GM12878 (cell line): ENCODE measurements at regions not wholly inside any gene's neighbourhood (a gene's known extent, or its start where the extent isn't known, plus 50 kb on each side); places are given as distances from the start of the nearest gene placed in this dataset.

Source experiments
- ATAC-seq: fragments of 200-7000 bp; cut with Tn5 transposase; 3 replicates; pipeline ENCODE4 v1.9.1; 2020; ENCODE audit warnings: mild to moderate bottlenecking, moderate library complexity
- BruUV-seq: library from RNA; stranded (reverse); fragments of 400-500 nt; replicated peaks from 2 replicates; lab custom pipeline; 2021; lab: Mats Ljungman, UMichigan
- CTCF ChIA-PET: fragments of 300-600 bp; sonication (Branson Sonifier 250); formaldehyde crosslinking; extraction: SDS; loops from one replicate; lab custom pipeline; 2021; ENCODE audit warnings: inconsistent platforms; lab: Yijun Ruan, JAX
- POLR2A ChIA-PET: fragments of 350-600 bp; formaldehyde crosslinking; extraction: SDS; loops from one replicate; lab custom pipeline; 2021; ENCODE audit warnings: inconsistent platforms; lab: Charles Lee
- RAD21 ChIA-PET: fragments of 300-600 bp; sonication (Branson Sonifier 250); formaldehyde crosslinking; loops from one replicate; lab custom pipeline; 2023; ENCODE audit warnings: antibody characterized with exemption; ENCODE audit not compliant: unreplicated experiment; lab: Charles Lee
- SMC1A ChIA-PET: fragments of 300-600 bp; sonication (Branson Sonifier 250); formaldehyde crosslinking; loops from one replicate; lab custom pipeline; 2023; ENCODE audit not compliant: unreplicated experiment, uncharacterized antibody; lab: Charles Lee
- DNase-seq: peaks from one replicate; pipeline ENCODE4 v3.0.0-alpha.2; 2011; ENCODE audit warnings: low read depth, low spot score
- FAIRE-seq: peaks from 3 replicates; lab custom pipeline; 2011; peaks lifted over from hg19 to GRCh38; lab: Jason Lieb, UNC
- H2AFZ ChIP-seq: 2 replicates; pipeline ENCODE4 v1.6.0; 2011; ENCODE audit warnings: low read depth, low read length, control low read depth; ENCODE audit not compliant: control insufficient read depth
- H3K27ac ChIP-seq: 2 replicates; pipeline ENCODE4 v1.5.1; 2011; ENCODE audit warnings: control low read depth; ENCODE audit not compliant: control insufficient read depth, insufficient read depth
- H3K27me3 ChIP-seq, 2 experiments: replicated peaks in 1 of 2; 2 replicates each; pipeline versions ENCODE4 v1.6.0 to v1.6.1; 2011; ENCODE audit warnings: low read length in 1 of 2; ENCODE audit not compliant: control insufficient read depth in 2 of 2, insufficient read depth in 2 of 2
- H3K36me3 ChIP-seq, 2 experiments: 2 replicates each; pipeline ENCODE4 v1.5.1; 2011; ENCODE audit warnings: low read length in 1 of 2; ENCODE audit not compliant: control insufficient read depth in 2 of 2, insufficient read depth in 2 of 2
- H3K4me1 ChIP-seq: 2 replicates; pipeline ENCODE4 v1.6.1; 2011; ENCODE audit warnings: mild to moderate bottlenecking, low read length, moderate library complexity, mixed read lengths; ENCODE audit not compliant: control insufficient read depth, insufficient read depth
- H3K4me2 ChIP-seq: 2 replicates; pipeline ENCODE4 v1.6.0; 2011; ENCODE audit warnings: control low read depth; ENCODE audit not compliant: control insufficient read depth, insufficient read depth
- H3K4me3 ChIP-seq: fragments of 200-600 bp; sonication (generic); 2 replicates; pipeline ENCODE4 v1.5.1; 2016
- H3K79me2 ChIP-seq: 2 replicates; pipeline ENCODE4 v1.6.0; 2011; ENCODE audit warnings: low read length; ENCODE audit not compliant: control insufficient read depth, insufficient read depth
- H3K9ac ChIP-seq: 2 replicates; pipeline ENCODE4 v1.8.0; 2011; ENCODE audit warnings: low read length, control low read depth, mixed read lengths; ENCODE audit not compliant: control insufficient read depth, insufficient read depth
- H3K9me3 ChIP-seq: replicated peaks from 3 replicates; pipeline ENCODE4 v1.5.1; 2011; ENCODE audit warnings: mild to moderate bottlenecking, low read length; ENCODE audit not compliant: control insufficient read depth, insufficient read depth
- H4K20me1 ChIP-seq: 2 replicates; pipeline ENCODE4 v1.6.0; 2011; ENCODE audit not compliant: control insufficient read depth, insufficient read depth
- EZH2 ChIP-seq: IDR thresholded peaks from 2 replicates; pipeline ENCODE4 v1.6.1; 2012; ENCODE audit warnings: low read depth, mild to moderate bottlenecking, control low read depth, inconsistent platforms, low read length, borderline replicate concordance; ENCODE audit not compliant: control insufficient read depth
- JUND ChIP-seq: IDR thresholded peaks from 2 replicates; pipeline ENCODE4 v1.6.1; 2012; ENCODE audit warnings: low read depth, mild to moderate bottlenecking, low read length, improper control_type of control experiment, moderate library complexity
- SREBF2 ChIP-seq: IDR thresholded peaks from 2 replicates; pipeline ENCODE4 v1.6.1; 2012; ENCODE audit warnings: mild to moderate bottlenecking, low read length
- STAT3 ChIP-seq: IDR thresholded peaks from 2 replicates; pipeline ENCODE4 v1.6.1; 2011; ENCODE audit warnings: low read depth, low read length, improper control_type of control experiment
- ZNF217 ChIP-seq: fragments of 450-650 bp; IDR thresholded peaks from 2 replicates; pipeline ENCODE4 v1.6.1; 2017; ENCODE audit warnings: antibody characterized with exemption, mild to moderate bottlenecking
- ZNF274 ChIP-seq: IDR thresholded peaks from one replicate; pipeline ENCODE4 v1.8.0; 2011; ENCODE audit not compliant: insufficient read length, insufficient read depth
- WGBS: methylation state at CpG from one replicate; pipeline ENCODE4 v1.1.6; 2016; ENCODE audit warnings: low lambda C conversion rate; ENCODE audit not compliant: insufficient replicate concordance, insufficient coverage; ENCODE audit errors: missing lambda C conversion rate; 5-methylcytosine and 5-hydroxymethylcytosine counted together
- in situ Hi-C: fragments of 300-500 bp; cut with MboI; formaldehyde crosslinking; loops from 9 replicates; pipeline ENCODE4 v1.14.3; 2018; ENCODE audit warnings: mixed read lengths
- intact Hi-C: fragments of 100-400 bp; cut with micrococcal nuclease; formaldehyde crosslinking; loops from one replicate; pipeline ENCODE4 v1.14.2; 2022; ENCODE audit not compliant: unreplicated experiment
- TF ChIP-seq, protein P1 (sequence below): fragments of 450-650 bp; IDR thresholded peaks from 2 replicates; pipeline ENCODE4 v1.6.1; 2017; ENCODE audit warnings: mild to moderate bottlenecking
- TF ChIP-seq, protein P2 (sequence below): IDR thresholded peaks from 2 replicates; pipeline ENCODE4 v1.6.1; 2011; ENCODE audit warnings: mild to moderate bottlenecking, low read depth, low read length, moderate library complexity; ENCODE audit not compliant: insufficient replicate concordance
- TF ChIP-seq, protein P3 (sequence below): IDR thresholded peaks from 2 replicates; pipeline ENCODE4 v1.6.1; 2012; ENCODE audit warnings: low read length, inconsistent platforms
- TF ChIP-seq, protein P4 (sequence below): fragments of 450-650 bp; IDR thresholded peaks from 2 replicates; pipeline ENCODE4 v1.6.1; 2017; ENCODE audit warnings: mild to moderate bottlenecking, low read depth, inconsistent platforms; ENCODE audit not compliant: poor library complexity, severe bottlenecking
- TF ChIP-seq, protein P5 (sequence below): fragments of 450-650 bp; IDR thresholded peaks from 2 replicates; pipeline ENCODE4 v1.6.1; 2017; ENCODE audit warnings: mild to moderate bottlenecking, moderate library complexity

DNA sequence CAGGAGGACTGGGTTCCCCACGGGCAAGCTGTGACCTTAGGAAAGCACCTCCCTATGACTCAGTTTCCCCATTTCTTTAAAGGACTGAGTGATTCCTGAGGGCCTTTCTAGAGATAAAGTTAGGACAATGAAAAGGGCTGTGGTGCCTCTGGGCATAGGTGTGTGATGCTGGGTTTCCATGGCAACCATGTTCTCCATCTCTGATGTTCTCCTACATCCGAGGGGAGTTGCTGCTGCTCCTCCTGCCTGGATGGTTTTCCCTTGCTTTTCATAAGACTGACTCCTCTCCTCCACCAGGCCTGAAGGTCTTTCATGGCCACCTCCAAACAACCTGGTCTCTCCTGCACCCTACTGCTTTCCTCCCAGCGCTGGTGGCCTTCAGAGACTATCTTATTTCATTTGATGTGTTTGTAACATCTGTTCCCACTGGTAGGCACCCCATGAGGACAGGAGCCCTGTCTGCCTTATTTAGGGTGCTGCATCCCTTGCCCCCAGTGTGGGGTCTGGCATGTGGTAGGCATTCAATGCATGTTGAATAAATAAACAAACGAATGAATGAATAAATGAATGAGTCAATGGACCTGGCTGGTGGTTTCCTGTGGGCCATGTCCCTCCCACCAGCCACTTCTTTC, 112.2 kb upstream of the HAND1 start:
- no peaks in the 10 kb centered on the region for H4K20me1 ChIP-seq
- no peak overlapping the region for H3K4me2 ChIP-seq
- ChIA-PET RAD21 (no interaction called here), CTCF (interaction anchor here (0.7 kb wide), 1 partner anchor 518 kb away, joined by 3 read pairs; no protein-coding TSS in a partner anchor), POLR2A (no interaction called here), SMC1A (interaction anchor here (1.2 kb wide), 1 partner anchor 103 kb away, joined by 3 read pairs; no protein-coding TSS in a partner anchor)
- no peaks in the 10 kb centered on the region for H3K79me2 ChIP-seq
- BruUV-seq: no TSS peak
- H3K4me3 ChIP-seq: no peak overlapping the region
- in situ Hi-C loops: no loop called here
- H3K27me3 ChIP-seq: no peaks in the 10 kb centered on the region; a peak in 1 of 4 replicates
- no peaks in the 10 kb centered on the region for H3K36me3 ChIP-seq
- FAIRE-seq (no peak), ATAC-seq (no peak), DNase-seq (no peak)
- TF ChIP-seq EZH2: no peak
- TF ChIP-seq, protein P1, sequence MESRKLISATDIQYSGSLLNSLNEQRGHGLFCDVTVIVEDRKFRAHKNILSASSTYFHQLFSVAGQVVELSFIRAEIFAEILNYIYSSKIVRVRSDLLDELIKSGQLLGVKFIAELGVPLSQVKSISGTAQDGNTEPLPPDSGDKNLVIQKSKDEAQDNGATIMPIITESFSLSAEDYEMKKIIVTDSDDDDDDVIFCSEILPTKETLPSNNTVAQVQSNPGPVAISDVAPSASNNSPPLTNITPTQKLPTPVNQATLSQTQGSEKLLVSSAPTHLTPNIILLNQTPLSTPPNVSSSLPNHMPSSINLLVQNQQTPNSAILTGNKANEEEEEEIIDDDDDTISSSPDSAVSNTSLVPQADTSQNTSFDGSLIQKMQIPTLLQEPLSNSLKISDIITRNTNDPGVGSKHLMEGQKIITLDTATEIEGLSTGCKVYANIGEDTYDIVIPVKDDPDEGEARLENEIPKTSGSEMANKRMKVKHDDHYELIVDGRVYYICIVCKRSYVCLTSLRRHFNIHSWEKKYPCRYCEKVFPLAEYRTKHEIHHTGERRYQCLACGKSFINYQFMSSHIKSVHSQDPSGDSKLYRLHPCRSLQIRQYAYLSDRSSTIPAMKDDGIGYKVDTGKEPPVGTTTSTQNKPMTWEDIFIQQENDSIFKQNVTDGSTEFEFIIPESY: no peak
- TF ChIP-seq, protein P2, sequence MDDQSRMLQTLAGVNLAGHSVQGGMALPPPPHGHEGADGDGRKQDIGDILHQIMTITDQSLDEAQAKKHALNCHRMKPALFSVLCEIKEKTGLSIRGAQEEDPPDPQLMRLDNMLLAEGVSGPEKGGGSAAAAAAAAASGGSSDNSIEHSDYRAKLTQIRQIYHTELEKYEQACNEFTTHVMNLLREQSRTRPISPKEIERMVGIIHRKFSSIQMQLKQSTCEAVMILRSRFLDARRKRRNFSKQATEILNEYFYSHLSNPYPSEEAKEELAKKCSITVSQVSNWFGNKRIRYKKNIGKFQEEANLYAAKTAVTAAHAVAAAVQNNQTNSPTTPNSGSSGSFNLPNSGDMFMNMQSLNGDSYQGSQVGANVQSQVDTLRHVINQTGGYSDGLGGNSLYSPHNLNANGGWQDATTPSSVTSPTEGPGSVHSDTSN: no peak
- TF ChIP-seq JUND: no peak
- no peak for TF ChIP-seq ZNF274
- no peak for TF ChIP-seq ZNF217
- TF ChIP-seq STAT3: no peak
- TF ChIP-seq, protein P3, sequence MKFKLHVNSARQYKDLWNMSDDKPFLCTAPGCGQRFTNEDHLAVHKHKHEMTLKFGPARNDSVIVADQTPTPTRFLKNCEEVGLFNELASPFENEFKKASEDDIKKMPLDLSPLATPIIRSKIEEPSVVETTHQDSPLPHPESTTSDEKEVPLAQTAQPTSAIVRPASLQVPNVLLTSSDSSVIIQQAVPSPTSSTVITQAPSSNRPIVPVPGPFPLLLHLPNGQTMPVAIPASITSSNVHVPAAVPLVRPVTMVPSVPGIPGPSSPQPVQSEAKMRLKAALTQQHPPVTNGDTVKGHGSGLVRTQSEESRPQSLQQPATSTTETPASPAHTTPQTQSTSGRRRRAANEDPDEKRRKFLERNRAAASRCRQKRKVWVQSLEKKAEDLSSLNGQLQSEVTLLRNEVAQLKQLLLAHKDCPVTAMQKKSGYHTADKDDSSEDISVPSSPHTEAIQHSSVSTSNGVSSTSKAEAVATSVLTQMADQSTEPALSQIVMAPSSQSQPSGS: no peak
- TF ChIP-seq, protein P4, sequence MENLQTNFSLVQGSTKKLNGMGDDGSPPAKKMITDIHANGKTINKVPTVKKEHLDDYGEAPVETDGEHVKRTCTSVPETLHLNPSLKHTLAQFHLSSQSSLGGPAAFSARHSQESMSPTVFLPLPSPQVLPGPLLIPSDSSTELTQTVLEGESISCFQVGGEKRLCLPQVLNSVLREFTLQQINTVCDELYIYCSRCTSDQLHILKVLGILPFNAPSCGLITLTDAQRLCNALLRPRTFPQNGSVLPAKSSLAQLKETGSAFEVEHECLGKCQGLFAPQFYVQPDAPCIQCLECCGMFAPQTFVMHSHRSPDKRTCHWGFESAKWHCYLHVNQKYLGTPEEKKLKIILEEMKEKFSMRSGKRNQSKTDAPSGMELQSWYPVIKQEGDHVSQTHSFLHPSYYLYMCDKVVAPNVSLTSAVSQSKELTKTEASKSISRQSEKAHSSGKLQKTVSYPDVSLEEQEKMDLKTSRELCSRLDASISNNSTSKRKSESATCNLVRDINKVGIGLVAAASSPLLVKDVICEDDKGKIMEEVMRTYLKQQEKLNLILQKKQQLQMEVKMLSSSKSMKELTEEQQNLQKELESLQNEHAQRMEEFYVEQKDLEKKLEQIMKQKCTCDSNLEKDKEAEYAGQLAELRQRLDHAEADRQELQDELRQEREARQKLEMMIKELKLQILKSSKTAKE: no peak
- no peak for TF ChIP-seq SREBF2
- TF ChIP-seq, protein P5, sequence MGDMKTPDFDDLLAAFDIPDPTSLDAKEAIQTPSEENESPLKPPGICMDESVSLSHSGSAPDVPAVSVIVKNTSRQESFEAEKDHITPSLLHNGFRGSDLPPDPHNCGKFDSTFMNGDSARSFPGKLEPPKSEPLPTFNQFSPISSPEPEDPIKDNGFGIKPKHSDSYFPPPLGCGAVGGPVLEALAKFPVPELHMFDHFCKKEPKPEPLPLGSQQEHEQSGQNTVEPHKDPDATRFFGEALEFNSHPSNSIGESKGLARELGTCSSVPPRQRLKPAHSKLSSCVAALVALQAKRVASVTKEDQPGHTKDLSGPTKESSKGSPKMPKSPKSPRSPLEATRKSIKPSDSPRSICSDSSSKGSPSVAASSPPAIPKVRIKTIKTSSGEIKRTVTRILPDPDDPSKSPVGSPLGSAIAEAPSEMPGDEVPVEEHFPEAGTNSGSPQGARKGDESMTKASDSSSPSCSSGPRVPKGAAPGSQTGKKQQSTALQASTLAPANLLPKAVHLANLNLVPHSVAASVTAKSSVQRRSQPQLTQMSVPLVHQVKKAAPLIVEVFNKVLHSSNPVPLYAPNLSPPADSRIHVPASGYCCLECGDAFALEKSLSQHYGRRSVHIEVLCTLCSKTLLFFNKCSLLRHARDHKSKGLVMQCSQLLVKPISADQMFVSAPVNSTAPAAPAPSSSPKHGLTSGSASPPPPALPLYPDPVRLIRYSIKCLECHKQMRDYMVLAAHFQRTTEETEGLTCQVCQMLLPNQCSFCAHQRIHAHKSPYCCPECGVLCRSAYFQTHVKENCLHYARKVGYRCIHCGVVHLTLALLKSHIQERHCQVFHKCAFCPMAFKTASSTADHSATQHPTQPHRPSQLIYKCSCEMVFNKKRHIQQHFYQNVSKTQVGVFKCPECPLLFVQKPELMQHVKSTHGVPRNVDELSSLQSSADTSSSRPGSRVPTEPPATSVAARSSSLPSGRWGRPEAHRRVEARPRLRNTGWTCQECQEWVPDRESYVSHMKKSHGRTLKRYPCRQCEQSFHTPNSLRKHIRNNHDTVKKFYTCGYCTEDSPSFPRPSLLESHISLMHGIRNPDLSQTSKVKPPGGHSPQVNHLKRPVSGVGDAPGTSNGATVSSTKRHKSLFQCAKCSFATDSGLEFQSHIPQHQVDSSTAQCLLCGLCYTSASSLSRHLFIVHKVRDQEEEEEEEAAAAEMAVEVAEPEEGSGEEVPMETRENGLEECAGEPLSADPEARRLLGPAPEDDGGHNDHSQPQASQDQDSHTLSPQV: no peak
- no peak overlapping the region for H3K9ac ChIP-seq
- no peaks in the 10 kb centered on the region for H3K9me3 ChIP-seq
- 30% methylated on average over 4 of the region's 4 CpGs for WGBS
- intact Hi-C loops: no loop called here
- H3K27ac ChIP-seq: no peak overlapping the region
- no peaks in the 10 kb centered on the region for H3K4me1 ChIP-seq
- no peak overlapping the region for H2AFZ ChIP-seq
